ENCODE measurements at regions not wholly inside any gene's neighbourhood (a gene's known extent, or its start where the extent isn't known, plus 50 kb on each side); places are given as distances from the start of the nearest gene placed in this dataset.

GRCh38 chr7:81534446-81534845 is 235.4 kb downstream of the HGF start:
- Histone ChIP-seq H3K4me1 (ENCODE audit: insufficient read depth) (no peaks in the 10 kb centered on the region), H3K27ac (ENCODE audit: low read depth) (no peak overlapping the region), H3K4me3 (ENCODE audit: low read depth, low read length) (no peak overlapping the region), H3K36me3 (ENCODE audit: insufficient read depth) (no peaks in the 10 kb centered on the region)
- 89% methylated on average over 3 of the region's 3 CpGs for WGBS
- no peak for DNase-seq (ENCODE audit: extremely low spot score)

- DNase-seq (ENCODE audit: extremely low spot score), result no peak
- Histone ChIP-seq H3K4me1 (ENCODE audit: insufficient read depth) (no peaks in the 10 kb centered on the region), H3K27ac (ENCODE audit: low read depth) (no peak overlapping the region), H3K36me3 (ENCODE audit: insufficient read depth) (no peaks in the 10 kb centered on the region), H3K4me3 (ENCODE audit: low read depth, low read length) (no peak overlapping the region)
Measured at GRCh38 chr7:81533931-81534330, 235.9 kb downstream of the HGF start.

DNA sequence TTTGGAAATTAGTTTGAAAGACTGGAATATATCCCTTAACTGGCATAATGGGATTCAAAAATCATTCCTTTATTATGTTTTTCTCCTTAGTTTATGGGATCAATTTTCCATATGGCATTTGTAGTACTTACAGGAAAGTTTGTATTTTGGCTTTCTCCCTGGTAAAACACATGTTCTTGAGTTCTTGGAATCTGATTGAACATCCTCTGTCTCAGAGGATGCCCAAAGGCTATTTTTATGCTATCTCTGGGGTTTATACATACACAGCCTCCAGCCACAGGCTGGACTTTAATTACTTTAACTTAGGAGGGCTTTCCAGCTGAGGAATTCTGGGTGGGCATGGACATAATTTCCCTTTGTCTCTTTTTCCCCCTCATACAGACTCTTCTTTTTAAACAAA is 236.4 kb downstream of the HGF start:
- no peak for DNase-seq (ENCODE audit: extremely low spot score)
- H3K36me3 ChIP-seq (ENCODE audit: insufficient read depth), result no peaks in the 10 kb centered on the region
- H3K4me3 ChIP-seq (ENCODE audit: low read depth, low read length), result no peak overlapping the region
- no peak overlapping the region for H3K27ac ChIP-seq (ENCODE audit: low read depth)
- H3K4me1 ChIP-seq (ENCODE audit: insufficient read depth), result no peaks in the 10 kb centered on the region

GRCh38 chr7:81529785-81530184 is 240.1 kb downstream of the HGF start:
- Histone ChIP-seq H3K27ac (ENCODE audit: low read depth) (no peak overlapping the region), H3K4me3 (ENCODE audit: low read depth, low read length) (no peak overlapping the region), H3K36me3 (ENCODE audit: insufficient read depth) (no peaks in the 10 kb centered on the region), H3K4me1 (ENCODE audit: insufficient read depth) (no peaks in the 10 kb centered on the region)
- 71% methylated on average over 2 of the region's 2 CpGs for WGBS
- no peak for DNase-seq (ENCODE audit: extremely low spot score)

- Histone ChIP-seq H3K4me1 (ENCODE audit: insufficient read depth) (no peaks in the 10 kb centered on the region), H3K27ac (ENCODE audit: low read depth) (no peak overlapping the region), H3K36me3 (ENCODE audit: insufficient read depth) (no peaks in the 10 kb centered on the region), H3K4me3 (ENCODE audit: low read depth, low read length) (no peak overlapping the region)
- 85% methylated on average over 2 of the region's 2 CpGs for WGBS
- no peak for DNase-seq (ENCODE audit: extremely low spot score)
Measured at GRCh38 chr7:81527651-81528050, 242.2 kb downstream of the HGF start.

- no peak overlapping the region for H3K27ac ChIP-seq (ENCODE audit: low read depth)
- no peak for DNase-seq (ENCODE audit: extremely low spot score)
- H3K4me3 ChIP-seq (ENCODE audit: low read depth, low read length), result no peak overlapping the region
- H3K4me1 ChIP-seq (ENCODE audit: insufficient read depth), result no peaks in the 10 kb centered on the region
- WGBS, result 88% methylated on average over 1 of the region's 1 CpG
- no peaks in the 10 kb centered on the region for H3K36me3 ChIP-seq (ENCODE audit: insufficient read depth)
Measured at GRCh38 chr7:81526971-81527370, 242.9 kb downstream of the HGF start.

DNA sequence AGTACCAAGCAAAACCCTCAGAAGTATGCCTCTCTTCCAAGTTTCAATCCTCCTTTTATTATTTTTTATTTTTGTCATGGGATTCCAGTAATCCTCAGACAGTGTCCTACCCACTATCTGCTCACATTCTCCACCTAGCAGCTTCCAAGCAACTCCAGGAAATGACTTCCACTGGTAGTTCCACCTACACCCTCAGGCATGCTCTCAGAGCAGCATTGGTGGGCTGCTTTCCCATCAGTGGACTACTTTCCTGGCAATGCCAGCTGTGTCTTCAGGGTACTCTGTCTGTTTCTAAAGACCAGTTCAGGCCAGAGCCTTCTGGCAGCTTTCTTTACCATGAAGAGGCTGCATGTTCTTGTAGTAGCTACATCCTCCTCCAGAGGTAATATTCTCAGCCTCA is 244.0 kb downstream of the HGF start:
- Histone ChIP-seq H3K4me3 (ENCODE audit: low read depth, low read length) (no peak overlapping the region), H3K4me1 (ENCODE audit: insufficient read depth) (no peaks in the 10 kb centered on the region)

DNA sequence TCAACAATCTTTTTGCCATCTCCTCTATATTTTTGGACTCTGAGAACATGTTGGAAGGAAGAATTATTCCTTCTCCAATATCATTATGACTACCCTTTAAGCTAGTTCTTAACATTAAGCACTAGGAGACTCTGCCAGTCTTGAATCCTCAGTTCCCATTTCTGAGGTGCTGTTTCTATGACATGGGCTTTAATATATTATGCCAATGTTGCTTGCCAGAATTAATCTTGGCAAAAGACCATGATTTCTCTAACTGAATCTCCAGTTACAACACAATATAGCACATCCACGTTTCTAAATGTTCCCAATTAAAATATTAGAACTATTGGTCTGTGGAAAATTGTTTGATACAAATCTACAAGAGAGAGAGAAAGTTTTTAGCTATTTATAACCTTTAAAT is 250.0 kb downstream of the HGF start:
- Histone ChIP-seq H3K36me3 (ENCODE audit: insufficient read depth) (no peaks in the 10 kb centered on the region), H3K27ac (ENCODE audit: low read depth) (no peak overlapping the region), H3K4me1 (ENCODE audit: insufficient read depth) (no peaks in the 10 kb centered on the region), H3K4me3 (ENCODE audit: low read depth, low read length) (no peak overlapping the region)
- no peak for DNase-seq (ENCODE audit: extremely low spot score)
- WGBS, result 23% methylated on average over 1 of the region's 1 CpG

More for the DNA sequence above, 244.0 kb downstream of the HGF start:
- DNase-seq (ENCODE audit: extremely low spot score), result no peak
- H3K36me3 ChIP-seq (ENCODE audit: insufficient read depth), result no peaks in the 10 kb centered on the region
- no peak overlapping the region for H3K27ac ChIP-seq (ENCODE audit: low read depth)

DNA sequence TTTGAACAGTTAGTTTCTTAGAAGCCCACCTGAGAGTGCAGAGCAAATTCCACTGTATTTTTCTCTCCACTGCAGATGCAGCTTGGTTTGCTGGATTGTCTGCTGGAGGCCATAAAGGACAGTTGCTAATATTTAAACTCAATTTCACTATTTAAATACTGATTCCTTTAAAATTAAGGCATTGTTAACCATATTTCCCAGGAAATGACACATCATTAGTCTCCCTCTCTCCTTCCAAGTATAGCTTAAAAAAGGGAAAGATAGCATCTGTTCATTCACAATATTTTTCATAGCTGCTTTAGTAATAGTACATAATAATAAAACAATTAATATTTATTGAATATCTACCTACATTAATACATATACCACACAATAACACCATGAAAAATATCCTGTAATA is 252.9 kb downstream of the HGF start:
- DNase-seq (ENCODE audit: extremely low spot score), result no peak
- H3K4me3 ChIP-seq (ENCODE audit: low read depth, low read length), result no peak overlapping the region
- H3K4me1 ChIP-seq (ENCODE audit: insufficient read depth), result no peaks in the 10 kb centered on the region
- H3K36me3 ChIP-seq (ENCODE audit: insufficient read depth), result no peaks in the 10 kb centered on the region
- H3K27ac ChIP-seq (ENCODE audit: low read depth), result no peak overlapping the region

GRCh38 chr7:81515009-81515408 is 254.8 kb downstream of the HGF start:
- no peak overlapping the region for H3K4me3 ChIP-seq (ENCODE audit: low read depth, low read length)
- WGBS, result 74% methylated on average over 1 of the region's 1 CpG
- no peak overlapping the region for H3K27ac ChIP-seq (ENCODE audit: low read depth)
- H3K36me3 ChIP-seq (ENCODE audit: insufficient read depth), result no peaks in the 10 kb centered on the region
- H3K4me1 ChIP-seq (ENCODE audit: insufficient read depth), result no peaks in the 10 kb centered on the region
- DNase-seq (ENCODE audit: extremely low spot score), result no peak

DNA sequence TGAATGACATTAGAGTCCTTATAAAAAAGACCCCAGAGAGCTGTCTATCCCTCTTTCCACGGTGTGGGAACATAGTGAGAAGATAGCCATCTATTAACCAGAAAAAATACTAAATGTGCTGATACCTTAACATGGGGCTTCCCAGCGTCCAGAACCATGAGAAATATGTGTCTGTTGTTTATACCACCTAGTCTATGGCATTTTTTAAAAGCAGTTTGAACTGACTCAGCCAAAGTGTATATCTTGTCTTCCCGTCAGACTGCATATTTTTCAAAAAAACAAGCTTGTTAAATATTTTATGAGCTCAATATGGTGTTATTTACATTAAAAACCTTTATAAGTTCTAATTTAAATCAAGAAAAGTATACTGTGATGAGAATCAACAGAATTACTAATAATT is 255.3 kb downstream of the HGF start:
- DNase-seq (ENCODE audit: extremely low spot score), result no peak

GRCh38 chr7:81510122-81510521 is 259.7 kb downstream of the HGF start:
- no peaks in the 10 kb centered on the region for H3K36me3 ChIP-seq (ENCODE audit: insufficient read depth)
- 91% methylated on average over 10 of the region's 10 CpGs for WGBS
- no peak overlapping the region for H3K4me3 ChIP-seq (ENCODE audit: low read depth, low read length)
- no peak for DNase-seq (ENCODE audit: extremely low spot score)
- no peak overlapping the region for H3K27ac ChIP-seq (ENCODE audit: low read depth)
- no peaks in the 10 kb centered on the region for H3K4me1 ChIP-seq (ENCODE audit: insufficient read depth)

More for the DNA sequence above, 255.3 kb downstream of the HGF start:
- no peaks in the 10 kb centered on the region for H3K4me1 ChIP-seq (ENCODE audit: insufficient read depth)
- 41% methylated on average over 3 of the region's 3 CpGs for WGBS
- H3K36me3 ChIP-seq (ENCODE audit: insufficient read depth), result no peaks in the 10 kb centered on the region
- no peak overlapping the region for H3K4me3 ChIP-seq (ENCODE audit: low read depth, low read length)
- H3K27ac ChIP-seq (ENCODE audit: low read depth), result no peak overlapping the region

GRCh38 chr7:81507221-81507620 is 262.6 kb downstream of the HGF start:
- no peaks in the 10 kb centered on the region for H3K4me1 ChIP-seq (ENCODE audit: insufficient read depth)
- no peak overlapping the region for H3K27ac ChIP-seq (ENCODE audit: low read depth)
- H3K4me3 ChIP-seq (ENCODE audit: low read depth, low read length), result no peak overlapping the region
- no peak for DNase-seq (ENCODE audit: extremely low spot score)
- 76% methylated on average over 2 of the region's 2 CpGs for WGBS
- H3K36me3 ChIP-seq (ENCODE audit: insufficient read depth), result no peaks in the 10 kb centered on the region

DNA sequence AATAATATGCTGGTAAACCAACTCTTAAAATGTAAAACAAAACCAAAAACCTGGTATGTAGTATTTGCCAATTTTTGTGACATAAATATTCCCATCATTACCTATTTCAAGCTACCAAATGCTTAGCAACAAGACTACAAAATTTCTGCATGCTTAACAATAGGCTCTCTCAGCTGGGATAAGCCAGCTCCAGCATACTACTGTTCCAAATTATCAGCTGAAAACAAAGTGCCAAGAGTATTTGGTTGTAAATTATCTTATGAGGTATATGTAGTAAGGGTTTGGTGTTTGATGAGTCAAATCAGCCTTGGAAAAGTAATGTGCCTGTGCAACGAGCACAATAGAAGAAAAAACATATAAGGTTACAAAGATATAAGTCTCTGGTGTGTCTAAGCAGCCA is 263.2 kb downstream of the HGF start:
- Histone ChIP-seq H3K36me3 (ENCODE audit: insufficient read depth) (no peaks in the 10 kb centered on the region), H3K4me1 (ENCODE audit: insufficient read depth) (no peaks in the 10 kb centered on the region), H3K4me3 (ENCODE audit: low read depth, low read length) (no peak overlapping the region), H3K27ac (ENCODE audit: low read depth) (no peak overlapping the region)
- 67% methylated on average over 1 of the region's 1 CpG for WGBS
- DNase-seq (ENCODE audit: extremely low spot score), result no peak

DNA sequence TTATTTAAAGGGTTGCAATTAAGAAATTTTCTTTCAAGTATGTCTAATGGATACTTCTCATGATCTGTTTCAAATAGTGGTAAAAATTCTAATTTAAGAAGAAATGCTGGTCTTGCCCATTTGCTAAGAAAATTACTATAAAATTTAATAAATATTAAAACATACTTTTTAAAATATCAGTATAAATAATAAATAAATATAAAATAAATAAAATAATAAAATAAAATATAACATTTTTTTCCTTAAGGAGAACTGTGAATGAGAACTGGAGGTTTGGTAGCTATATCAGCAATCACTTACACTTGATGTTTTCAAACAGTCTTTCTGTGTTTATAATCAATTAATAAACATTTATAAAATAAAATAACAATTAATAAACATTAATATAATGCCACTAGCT is 266.1 kb downstream of the HGF start:
- Histone ChIP-seq H3K4me1 (ENCODE audit: insufficient read depth) (no peaks in the 10 kb centered on the region), H3K36me3 (ENCODE audit: insufficient read depth) (no peaks in the 10 kb centered on the region), H3K4me3 (ENCODE audit: low read depth, low read length) (no peak overlapping the region), H3K27ac (ENCODE audit: low read depth) (no peak overlapping the region)
- no peak for DNase-seq (ENCODE audit: extremely low spot score)

All from urinary bladder (tissue), 3 donors.